ENCODE measurements at regions not wholly inside any gene's neighbourhood (a gene's known extent, or its start where the extent isn't known, plus 50 kb on each side); places are given as distances from the start of the nearest gene placed in this dataset.

- TF ChIP-seq CTCF (IDR thresholded peaks at IDR 0.05; ENCODE audit: poor library complexity) (no peak), EZH2 (IDR thresholded peaks at IDR 0.05; ENCODE audit: borderline replicate concordance) (no peak)
These were observed 71.2 kb upstream of the GTF3A start for GRCh38 chr13:27353166-27353583.

Measured in hepatocyte (in vitro differentiated cells).